Pons (tissue), 1 donor: ENCODE measurements at regions not wholly inside any gene's neighbourhood (a gene's known extent, or its start where the extent isn't known, plus 50 kb on each side); places are given as distances from the start of the nearest gene placed in this dataset.
"Not testable (repeated sequence)": the region's sequence is repeated elsewhere in the genome, so short reads cannot be mapped to it uniquely, and the experiment has no call there.

Experiments used
- DNase-seq: peaks from one replicate; pipeline ENCODE4 v3.0.0-alpha.2; 2016; ENCODE audit warnings: low spot score

DNA sequence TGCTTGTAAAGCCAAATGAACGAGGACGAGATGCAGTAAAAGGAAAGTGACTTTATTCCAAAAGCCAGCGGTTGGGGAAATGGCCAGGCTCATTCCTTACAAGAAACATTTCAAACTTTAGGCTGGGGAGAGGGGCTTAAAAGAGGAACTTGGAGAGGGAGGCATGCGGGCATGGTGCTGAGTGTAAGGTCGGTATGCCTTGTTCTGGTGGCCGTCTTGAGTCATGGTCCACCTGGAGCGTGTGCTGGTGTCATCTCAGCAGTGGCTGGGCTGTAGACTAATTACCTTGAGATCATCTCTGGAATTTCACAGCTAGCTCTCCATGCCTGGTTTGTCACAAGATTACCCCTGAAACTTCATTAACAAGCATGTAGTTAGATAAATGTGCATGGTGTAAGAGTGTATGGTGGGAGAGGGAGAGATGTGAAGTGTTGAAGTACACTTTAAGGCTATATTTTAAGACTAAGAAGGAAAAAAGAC is 156.4 kb upstream of the PFN2 start:
- no peak for DNase-seq

DNA sequence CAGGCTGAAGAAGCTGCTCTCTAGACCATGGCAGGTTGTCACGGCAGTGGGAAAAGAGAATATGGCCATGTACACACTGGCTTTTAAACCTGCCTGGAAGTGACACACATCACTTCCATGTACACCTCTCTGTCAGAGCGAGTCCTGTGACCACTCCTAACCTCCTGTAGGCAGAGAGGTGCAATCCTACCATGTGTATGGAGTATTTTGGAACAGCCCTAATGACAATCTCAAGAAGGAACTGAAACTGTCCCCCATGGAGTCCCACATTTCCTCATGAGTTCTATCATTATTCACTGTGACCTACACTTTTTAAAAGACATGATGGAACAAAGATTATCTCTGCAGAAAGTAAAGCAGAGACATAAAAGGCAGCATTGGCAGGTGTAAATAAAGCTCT is 153.4 kb upstream of the PFN2 start:
- no peak for DNase-seq

DNA sequence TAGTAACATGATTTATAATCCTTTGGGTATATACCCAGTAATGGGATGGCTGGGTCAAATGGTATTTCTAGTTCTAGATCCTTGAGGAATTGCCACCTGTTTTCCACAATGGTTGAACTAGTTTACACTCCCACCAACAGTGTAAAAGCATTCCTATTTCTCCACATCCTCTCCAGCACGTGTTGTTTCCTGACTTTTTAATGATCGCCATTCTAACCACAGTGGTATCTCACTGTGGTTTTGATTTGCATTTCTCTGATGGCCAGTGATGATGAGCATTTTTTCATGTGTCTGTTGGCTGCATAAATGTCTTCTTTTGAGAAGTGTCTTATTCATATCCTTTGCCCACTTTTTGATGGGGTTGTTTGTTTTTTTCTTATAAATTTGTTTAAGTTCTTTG is 152.6 kb upstream of the PFN2 start:
- DNase-seq: not testable (repeated sequence)

DNA sequence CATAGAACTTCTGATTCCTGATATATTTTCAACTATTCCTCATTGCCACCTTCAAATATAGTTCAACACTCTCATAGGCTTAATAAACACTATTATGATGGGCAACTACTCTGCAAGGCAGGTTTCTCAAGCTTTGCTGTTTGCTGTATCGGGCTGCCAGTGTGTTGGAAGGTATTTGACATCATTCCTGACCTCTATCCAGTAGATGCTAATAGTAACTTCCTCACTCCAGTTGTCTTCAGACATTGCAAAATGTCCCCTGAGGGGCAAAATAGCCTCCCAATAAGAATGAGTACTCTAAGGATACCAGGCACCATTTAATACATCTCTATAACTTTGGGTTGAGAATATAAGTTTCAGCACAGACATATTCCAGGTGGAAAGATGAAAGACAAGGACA is 147.5 kb upstream of the PFN2 start:
- no peak for DNase-seq

DNA sequence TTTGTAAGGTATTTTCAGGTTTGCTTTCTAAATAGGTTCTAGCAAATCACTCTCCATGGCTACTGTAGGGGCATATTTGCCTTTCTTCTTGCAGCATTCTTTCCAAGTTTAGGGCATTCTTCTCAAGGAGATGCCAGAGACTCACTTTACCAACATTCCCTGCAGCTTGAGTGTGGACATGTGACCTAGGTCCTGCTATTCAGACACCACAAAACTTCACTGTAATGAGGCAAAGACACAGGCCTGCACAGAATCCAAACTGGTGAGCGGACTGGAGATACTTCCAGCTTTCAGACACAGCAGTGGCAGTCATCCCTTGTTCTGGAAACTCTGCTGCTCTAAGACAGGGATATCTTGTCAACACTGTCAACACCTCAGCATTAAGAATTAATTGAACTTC is 146.4 kb upstream of the PFN2 start:
- DNase-seq: no peak

DNA sequence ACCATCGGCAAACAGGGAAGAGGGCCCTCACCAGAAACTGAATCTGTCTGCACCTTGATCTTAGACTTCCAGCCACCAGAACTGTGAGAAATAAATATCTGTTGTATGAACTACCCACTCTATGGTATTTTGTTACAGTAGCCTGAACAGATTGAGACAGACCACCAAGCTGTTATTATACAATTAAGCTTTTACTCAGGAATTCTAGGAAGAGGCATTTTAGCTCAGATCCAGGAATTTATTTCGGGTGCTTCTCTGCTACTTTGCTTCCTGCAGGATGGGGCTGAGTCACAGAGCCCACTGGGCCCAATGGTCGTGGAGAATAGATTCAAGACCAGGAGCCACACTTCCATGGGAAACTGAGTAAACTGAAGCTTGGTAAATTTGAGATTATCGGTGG is 145.5 kb upstream of the PFN2 start:
- no peak for DNase-seq

DNA sequence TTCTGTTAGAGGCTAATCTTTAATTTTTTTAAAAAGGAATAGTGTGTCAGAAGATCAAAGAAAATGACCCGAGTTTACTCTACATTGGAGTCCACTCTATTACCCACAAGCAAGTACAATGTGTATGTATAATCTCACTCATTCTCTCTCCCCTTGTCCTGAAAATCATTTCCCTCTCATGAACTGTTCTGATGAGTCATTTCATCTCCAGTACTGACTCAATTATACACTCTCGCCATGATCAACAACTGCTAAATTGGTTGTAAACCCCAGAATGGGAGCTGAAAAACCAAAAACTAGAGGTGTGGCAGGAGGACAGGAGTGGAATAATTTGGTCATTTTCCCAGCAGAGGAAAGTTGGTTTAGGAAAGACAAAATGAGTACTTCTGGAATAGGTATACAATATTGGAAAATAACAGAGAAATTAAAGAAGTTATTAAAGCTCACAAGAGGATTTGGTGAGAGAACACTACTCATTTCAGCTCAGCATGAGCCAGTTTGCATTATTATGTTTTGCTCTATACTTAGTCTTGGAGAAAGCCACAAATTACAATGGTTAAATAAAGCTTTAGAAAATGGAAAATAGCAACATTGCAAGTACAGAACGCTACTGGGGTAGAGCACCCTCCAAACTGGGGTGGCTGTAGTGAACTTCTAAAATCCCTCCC is 144.3 kb upstream of the PFN2 start:
- no peak for DNase-seq

DNA sequence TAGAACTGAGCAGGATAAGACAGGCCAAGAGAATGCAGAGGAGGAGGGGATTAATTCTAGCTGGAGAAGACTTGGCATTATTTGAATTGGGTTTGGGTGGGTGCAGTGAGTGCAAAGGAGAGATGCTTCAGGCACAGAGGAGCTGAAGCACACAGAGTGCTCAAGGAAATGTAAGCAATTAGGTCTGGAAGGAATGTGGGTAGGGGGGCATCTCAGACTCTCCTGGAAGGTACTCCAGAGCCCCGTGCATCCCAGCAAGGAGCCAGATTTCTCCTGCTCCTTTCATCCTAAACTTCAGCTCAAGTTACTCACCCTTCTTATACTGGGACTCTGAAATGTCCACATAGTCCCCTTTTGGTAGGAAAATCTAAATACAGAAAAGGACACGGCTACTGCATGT is 143.6 kb upstream of the PFN2 start:
- DNase-seq: no peak

DNA sequence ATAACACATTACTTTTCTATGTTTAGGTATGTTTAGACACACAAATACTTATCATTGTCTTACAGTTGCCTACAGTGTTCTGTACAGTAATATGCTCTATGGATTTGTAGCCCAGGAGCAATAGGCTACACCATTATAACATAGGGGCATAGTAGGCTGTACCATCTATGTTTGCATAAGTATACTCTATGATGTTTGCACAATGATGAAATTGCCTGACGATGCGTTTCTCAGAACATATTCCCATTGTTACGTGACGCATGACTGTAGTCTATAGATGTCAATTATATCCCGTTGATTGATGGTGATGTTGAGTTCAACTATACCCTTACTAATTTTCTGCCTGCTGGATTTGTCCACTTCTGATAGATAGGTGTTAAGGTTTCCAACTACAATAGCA is 139.4 kb upstream of the PFN2 start:
- DNase-seq: no peak

DNA sequence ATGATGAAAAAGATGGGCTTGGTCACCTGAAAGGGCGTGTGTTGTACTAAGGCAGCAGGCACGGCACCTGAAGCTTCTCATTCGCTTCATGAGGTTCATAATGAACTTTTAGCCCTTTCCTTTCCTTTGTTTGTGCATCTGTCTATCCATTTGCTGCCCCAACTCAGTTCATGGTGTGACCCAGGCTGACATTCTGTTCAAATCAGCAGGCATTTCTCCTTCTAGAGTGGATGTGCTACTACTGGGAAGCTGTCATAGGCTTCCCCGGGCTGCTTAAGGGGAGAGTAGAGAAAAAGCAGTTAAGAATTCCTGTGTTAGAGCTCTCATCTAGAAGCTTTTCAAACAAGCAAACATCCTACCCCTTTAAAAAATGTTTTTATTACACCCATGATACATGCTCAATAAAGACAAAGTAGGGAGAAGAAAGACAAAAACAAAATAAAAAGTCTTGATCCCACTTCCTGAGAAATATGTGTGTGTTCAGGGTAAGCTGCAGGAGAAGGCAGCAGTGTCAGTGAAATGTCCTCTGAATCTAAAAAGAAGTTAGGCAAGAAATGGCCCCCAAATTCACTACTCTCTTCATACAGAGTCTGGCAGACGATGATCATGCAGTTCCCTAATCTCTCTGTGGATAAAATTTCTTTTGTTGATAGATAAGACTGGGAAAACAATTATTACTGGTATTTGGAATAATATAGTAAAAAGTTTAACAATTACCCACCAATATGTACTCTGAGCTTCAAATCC is 136.9 kb upstream of the PFN2 start:
- DNase-seq: no peak

DNA sequence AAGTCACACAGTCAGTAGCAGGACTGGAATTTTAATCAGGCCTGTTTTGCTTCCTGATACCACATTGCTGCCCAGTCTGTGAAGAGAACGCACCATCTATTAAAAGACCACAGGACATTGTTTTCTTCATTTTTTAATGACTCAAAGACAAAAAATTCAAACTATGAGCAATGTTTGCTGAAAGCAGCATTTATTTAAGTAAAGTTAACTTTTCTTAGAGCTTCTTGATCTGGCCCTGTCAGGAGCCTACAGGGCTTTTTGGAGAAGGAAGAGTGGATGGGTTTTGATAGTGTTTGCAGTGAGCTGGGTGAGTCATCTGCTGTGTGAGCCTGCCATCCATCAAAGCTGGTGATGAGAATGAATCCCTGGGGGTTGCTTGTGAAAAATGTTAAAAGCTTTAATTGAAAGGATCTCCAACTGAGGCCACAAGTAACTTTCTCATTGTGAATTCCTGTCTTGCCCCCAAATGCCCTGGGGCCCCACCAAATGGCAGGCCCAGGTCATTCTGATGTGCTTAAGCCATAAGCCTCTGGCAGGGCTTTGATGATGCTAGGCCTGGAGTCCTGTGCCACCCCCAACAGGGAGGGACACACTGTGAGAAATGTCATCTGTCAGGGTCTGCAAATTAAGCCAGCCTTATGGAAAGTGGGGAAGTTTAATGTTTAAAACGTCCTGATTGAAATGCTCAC is 136.2 kb upstream of the PFN2 start:
- DNase-seq: no peak

DNA sequence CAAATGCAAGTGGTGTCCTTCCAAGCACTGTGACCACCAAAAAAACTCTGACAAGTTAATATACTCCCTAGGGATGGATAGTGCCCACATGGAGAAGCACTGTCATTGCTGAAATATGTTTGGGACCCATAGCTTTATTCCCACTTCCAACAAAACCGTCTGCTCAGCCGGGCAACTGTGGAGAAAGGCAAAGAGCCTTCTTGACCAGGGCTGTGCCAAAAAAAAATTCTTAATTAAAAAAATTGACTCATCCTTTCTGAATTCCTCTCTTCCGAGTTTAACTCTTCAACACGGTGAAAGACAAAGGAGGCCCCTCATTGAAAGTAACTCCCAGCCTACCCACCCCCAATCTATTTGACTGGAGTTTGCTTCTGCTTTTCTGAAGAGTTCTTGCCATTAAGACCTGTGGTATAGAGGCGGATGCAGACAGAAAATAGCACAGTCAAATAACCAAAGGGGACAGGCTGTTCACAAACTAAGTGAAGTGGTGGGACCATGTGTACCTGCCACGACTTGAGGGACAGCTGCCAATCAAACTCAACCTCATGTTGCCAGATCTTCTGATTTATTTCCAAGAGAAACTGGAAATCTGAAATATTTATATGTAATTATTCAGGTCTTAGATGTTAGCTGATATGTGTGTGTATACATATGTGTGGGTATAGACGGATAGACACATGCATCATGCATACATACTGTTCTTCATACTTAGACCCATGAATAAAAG is 135.4 kb upstream of the PFN2 start:
- DNase-seq: no peak

DNA sequence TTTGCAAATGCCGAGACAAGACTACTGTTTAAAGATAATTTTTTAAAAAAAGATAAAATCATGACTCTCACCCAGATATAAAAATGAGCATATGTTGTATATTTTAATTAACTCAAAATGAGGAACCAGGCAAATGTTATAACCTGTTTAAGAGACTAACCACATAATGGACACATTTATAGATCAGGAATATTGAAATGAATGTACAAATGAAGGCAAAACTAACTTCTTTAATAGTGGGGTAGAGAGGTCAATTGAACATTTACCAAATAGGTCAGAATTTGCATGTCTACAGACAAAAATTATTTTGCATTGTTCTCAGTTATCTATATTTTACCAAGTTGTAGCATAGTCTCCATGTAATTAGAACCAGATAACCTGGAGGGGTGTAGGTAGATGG is 134.3 kb upstream of the PFN2 start:
- DNase-seq: no peak

DNA sequence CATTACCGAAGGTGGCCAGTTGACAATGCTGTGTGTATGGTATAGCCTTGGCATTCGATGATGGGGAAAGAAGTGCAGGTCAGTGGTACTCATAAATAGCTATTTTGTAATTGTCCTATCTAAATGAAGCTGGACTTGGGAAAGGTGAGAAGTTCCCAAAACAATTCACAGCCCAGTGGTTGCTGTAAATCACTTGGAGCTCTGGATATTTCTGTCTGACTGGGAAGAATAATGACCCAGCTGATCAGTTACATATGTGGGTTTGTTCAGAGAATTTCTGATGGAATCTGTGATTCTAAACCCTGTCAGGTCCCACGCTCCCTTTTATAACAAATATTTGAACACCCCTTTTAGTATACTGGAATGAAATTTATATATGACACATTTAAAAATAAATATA is 133.9 kb upstream of the PFN2 start:
- DNase-seq: no peak

DNA sequence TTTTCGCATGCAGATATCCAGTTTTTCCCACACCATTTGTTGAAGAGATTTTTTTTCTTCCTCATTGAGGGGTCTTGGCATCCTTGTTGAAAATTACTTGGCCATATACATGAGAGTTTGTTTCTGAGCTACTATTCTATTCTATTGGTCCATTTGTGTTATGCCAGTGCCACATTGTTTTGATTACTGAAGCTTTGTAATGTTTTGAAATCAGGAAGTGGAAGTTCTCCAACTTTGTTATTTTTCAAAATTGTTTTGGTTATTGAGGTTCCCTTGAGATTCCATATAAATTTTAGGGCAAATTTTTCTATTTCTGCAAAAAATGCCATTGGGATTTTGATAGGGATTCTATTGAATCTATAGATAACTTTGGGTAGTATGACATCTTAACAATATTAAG is 130.3 kb upstream of the PFN2 start:
- DNase-seq: no peak

DNA sequence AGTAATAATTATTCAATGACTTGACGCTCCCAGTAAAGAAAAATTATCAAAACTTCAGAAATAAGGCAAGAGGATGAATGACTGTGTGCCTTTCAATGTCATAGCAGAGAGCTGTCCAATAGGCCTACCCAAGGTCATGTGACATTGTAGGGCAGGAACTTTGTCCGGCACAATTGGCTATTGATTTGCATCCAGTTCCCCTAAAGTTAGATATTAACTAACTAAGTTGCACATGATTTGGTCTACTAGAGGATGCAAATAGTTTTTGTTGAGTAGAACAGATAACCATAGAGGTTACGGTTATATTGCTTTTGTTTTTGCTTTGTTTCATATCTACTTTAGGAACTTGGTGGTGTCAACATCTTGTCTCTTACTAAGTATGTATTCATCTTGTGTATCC is 127.9 kb upstream of the PFN2 start:
- DNase-seq: no peak

DNA sequence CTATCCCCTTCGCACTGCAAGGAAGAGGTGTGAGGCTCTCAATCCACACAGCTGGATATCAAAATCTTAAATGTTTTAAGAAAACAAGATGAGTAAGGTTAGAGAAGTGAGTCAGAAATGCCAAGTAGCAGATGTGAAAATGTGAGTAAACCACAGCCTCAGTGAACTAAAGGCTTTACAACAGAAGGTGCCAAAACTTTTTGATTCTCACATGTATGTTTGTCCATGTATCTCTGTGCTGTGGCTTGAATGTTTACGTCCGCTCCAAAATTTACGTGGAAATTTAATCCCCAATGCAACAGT is 126.8 kb upstream of the PFN2 start:
- DNase-seq: no peak

DNA sequence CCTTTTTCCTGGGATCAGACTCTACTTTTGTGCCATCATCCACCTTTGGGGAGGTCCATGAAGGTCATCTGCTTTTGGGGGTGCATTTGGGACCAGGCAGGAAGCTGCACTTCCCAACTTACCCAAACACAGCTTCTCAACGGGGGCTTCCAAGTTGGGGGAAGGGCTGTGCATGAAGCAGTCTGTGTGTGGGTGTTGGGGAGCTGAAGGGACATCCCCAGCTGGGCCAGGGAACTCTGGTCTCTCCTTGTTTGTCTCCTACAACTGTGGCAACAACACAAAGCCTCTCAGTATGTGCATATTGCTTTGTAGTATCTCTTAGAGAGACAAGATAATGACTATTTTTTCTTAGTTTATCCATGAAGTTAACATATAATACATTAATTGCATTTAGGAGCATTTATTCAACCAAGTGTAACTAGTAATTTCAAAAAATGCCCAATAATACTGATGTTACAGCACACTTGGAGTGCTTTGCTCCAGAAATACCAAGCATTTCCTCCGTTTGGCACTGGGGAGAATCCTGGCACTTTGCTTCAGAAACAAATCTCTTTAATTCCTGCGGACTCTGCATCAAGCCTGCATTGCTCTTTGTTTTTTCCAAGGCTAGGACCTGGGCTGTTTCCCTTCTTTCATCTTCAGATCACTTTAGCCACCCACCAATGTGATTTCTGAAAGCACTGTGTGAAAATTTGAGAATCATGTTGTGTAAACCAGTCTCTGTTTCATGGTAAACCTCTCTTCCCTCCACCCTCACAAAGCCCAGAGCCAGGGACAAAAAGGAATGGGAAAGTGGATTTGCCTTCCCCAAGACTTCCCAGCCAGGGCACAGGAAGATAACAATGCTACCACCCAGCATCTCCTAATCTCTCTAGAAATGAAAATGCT is 126.2 kb upstream of the PFN2 start:
- no peak for DNase-seq

DNA sequence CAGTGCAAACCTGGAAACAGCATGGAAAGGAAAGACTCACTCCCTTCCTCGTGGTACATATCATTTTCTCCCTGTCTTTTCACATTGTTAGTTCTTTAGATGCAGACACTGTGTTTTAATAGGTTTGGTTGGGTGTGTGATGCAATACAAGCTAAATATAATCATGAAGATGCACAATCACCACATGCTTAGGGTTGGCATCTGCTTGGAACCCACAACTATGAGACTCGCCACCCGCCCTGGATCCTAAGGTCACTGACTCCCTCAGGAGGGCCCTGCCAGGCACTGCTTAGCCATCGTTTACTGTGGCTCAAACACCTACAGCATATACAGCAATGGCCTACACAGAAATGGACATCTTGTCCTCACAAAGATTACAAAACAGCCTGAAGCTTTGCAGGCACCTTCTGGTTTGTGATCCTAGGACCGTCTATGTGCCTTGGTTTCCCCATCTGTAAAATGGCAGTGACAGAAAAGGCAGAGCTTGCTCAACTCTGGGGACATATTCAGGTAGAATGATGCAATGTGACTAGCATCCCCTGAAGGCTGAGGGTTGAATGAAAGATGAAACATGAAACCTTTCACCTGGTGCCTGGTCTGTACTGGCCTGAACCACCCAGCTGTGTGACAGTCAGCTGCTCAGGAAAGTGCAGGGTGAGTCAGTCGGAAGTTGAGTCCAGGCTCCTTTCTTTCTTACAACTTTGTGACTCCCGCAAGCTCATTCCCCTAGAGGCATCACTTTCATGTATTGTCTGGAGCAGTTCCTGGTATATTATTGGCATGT is 123.6 kb upstream of the PFN2 start:
- no peak for DNase-seq

DNA sequence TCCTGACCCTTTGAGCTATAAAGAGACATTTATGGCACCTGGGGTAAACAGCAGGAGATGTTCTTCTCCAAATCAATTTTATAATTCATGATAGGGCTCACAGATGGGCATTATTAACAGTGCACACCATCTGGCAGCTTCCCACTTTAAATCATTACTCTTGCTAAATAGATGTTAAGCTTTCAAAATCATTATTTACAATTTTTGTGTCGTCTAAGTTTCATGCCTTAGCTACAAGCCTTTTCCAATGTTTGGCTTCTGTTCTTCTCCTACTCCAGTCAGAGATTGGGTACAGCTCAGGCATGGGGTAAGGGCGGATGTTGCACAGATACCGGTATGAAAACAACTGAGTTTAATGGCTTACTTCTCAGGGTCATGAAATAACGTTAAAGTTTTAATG is 120.9 kb upstream of the PFN2 start:
- no peak for DNase-seq

DNA sequence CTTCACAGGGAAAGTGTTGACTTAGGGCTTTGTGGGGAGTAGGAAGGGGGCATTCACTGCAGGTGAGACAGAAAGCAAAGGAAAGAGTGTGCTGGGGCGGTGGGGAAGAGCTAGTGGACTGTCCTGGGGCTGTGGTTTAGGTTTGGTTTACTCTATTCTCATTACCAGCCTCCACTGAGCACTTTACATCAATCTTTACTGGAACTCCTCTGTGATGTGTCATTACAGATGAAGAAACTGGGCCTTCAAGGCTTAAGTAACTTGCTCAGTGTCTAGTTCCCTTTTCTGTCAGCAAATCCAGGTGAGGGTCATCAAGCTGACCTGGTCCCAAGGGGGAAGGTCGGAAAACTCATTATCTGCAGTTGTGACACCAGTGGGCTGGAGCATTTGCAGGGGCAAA is 120.2 kb upstream of the PFN2 start:
- DNase-seq: no peak
